ACC112 (cell line): ENCODE measurements at regions not wholly inside any gene's neighbourhood (a gene's known extent, or its start where the extent isn't known, plus 50 kb on each side); places are given as distances from the start of the nearest gene placed in this dataset.
A peak's percentile ranks its signal among the peaks of the same experiment; 100 is the strongest.

ENCODE experiments used
- H2AFZ ChIP-seq: fragments of 200-600 bp; sonication (generic); one replicate; pipeline ENCODE4 v1.6.0; 2017; ENCODE audit warnings: antibody characterized with exemption, low read length; ENCODE audit not compliant: unreplicated experiment
- H3K27ac ChIP-seq: fragments of 200-600 bp; sonication (generic); 2 replicates; pipeline ENCODE4 v1.5.1; 2014; ENCODE audit warnings: low read depth, mild to moderate bottlenecking, antibody characterized with exemption, low read length, moderate library complexity
- H3K27me3 ChIP-seq: fragments of 200-600 bp; sonication (generic); 2 replicates; pipeline ENCODE4 v1.6.1; 2014; ENCODE audit warnings: mild to moderate bottlenecking, antibody characterized with exemption, low read length, moderate library complexity, mixed read lengths; ENCODE audit not compliant: insufficient read depth
- H3K36me3 ChIP-seq: fragments of 200-600 bp; sonication (generic); 2 replicates; pipeline ENCODE4 v1.6.1; 2016; ENCODE audit warnings: mild to moderate bottlenecking, antibody characterized with exemption, low read length, moderate library complexity, mixed read lengths; ENCODE audit not compliant: insufficient read depth
- H3K4me1 ChIP-seq: fragments of 200-600 bp; sonication (generic); one replicate; pipeline ENCODE4 v1.6.1; 2016; ENCODE audit warnings: low read length, mixed read lengths; ENCODE audit not compliant: insufficient read depth, unreplicated experiment, control insufficient read depth
- H3K4me3 ChIP-seq: fragments of 200-600 bp; sonication (generic); 2 replicates; pipeline ENCODE4 v1.5.1; 2014; ENCODE audit warnings: mild to moderate bottlenecking, low read depth, low read length
- H3K79me2 ChIP-seq: fragments of 200-600 bp; sonication (generic); one replicate; pipeline ENCODE4 v1.6.0; 2016; ENCODE audit warnings: low read length; ENCODE audit not compliant: control insufficient read depth, unreplicated experiment, insufficient read depth

DNA sequence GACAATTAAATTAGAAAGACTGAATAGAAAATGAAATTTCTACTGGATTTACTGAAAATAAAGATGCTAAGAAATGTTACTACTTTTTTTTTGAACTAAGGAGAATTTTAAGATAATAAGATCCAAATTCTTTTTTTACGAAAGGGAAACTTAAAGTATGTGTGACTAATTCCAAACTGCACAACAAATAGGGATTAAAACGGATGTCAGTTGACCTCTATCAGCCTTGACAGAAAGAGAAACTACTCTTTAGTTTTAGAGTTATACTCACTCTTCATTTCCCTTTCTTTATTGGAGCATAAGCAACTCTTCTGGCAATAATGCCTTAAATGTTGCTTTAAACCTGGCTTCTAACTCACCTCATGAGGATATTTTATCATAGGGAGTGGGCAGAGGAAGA, 273.8 kb downstream of the SLITRK6 start:
- H3K36me3 ChIP-seq: no peaks in the 10 kb centered on the region
- no peaks in the 10 kb centered on the region for H3K79me2 ChIP-seq
- peak overlapping the region; percentile 18; the same call in 1 of the 2 replicates for H3K27ac ChIP-seq
- peak overlapping the region; percentile 64 for H2AFZ ChIP-seq
- peaks cover 14% of the 10 kb centered on the region for H3K4me1 ChIP-seq
- peak overlapping the region; percentile 67 for H3K4me3 ChIP-seq
- H3K27me3 ChIP-seq: no peaks in the 10 kb centered on the region

DNA sequence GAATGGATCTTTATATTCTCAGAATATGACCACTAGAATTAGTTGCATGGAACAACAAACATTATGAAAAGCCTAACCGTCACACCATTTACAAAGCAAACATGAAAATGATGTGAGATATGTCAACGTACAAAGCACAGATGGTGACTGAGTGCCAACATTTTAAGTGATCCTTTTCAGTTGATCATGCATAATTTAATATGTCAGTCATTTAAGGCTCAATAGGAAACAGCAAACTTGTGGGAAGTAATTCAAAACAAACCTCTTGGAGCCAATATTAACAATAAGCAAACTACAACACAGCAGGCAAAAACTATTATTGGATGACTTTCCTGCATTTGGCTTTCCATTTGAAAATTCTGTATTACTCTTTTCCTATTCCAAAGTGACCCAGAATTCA, 277.6 kb downstream of the SLITRK6 start:
- Histone ChIP-seq H3K4me3 (no peak overlapping the region), H3K79me2 (no peaks in the 10 kb centered on the region), H2AFZ (no peak overlapping the region), H3K4me1 (peaks cover 4% of the 10 kb centered on the region), H3K27ac (no peak overlapping the region), H3K27me3 (no peaks in the 10 kb centered on the region), H3K36me3 (no peaks in the 10 kb centered on the region)

DNA sequence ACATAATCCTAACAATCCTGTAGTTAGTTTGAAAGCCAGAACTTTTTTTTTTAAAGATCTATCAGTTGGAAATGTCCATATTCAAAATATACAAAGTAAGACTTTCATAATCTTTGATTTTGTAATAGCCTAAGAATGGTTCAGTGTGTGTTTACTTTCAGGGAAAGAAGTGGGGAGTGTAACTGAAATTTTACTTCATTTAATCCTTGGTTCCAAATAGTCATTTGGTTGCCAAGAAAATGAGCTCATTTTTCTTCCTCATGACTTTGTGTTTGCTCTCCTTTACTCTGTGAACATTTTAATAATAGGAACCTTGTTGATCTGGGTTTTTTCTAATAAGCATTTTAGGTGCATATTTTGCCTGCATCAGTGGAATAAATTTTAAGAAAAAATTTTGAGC, 278.8 kb downstream of the SLITRK6 start:
- no peaks in the 10 kb centered on the region for H3K36me3 ChIP-seq
- no peak overlapping the region for H3K4me3 ChIP-seq
- peaks cover 4% of the 10 kb centered on the region for H3K4me1 ChIP-seq
- H3K79me2 ChIP-seq: no peaks in the 10 kb centered on the region
- H2AFZ ChIP-seq: no peak overlapping the region
- H3K27me3 ChIP-seq: no peaks in the 10 kb centered on the region
- H3K27ac ChIP-seq: no peak overlapping the region

DNA sequence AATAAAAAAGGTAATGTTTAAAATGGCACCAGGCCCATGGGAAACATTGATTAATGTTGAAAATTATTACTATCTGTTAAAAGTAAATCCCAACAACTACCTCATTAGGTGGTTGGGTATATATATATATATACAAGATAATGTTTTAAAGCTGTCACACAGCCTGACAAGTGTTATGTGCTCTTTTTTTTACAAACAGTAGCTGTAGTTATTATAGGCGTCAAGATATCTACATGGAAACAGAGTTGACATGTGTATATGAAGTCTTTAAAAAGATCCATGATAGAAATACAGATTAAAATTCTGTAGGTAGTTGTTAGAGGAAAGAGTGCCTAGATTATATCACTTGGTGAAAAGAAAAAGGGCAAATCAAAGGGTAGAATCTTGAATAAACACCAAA, 279.9 kb downstream of the SLITRK6 start:
- Histone ChIP-seq H2AFZ (no peak overlapping the region), H3K79me2 (no peaks in the 10 kb centered on the region), H3K4me3 (no peak overlapping the region), H3K36me3 (no peaks in the 10 kb centered on the region), H3K4me1 (no peaks in the 10 kb centered on the region), H3K27ac (no peak overlapping the region), H3K27me3 (no peaks in the 10 kb centered on the region)

DNA sequence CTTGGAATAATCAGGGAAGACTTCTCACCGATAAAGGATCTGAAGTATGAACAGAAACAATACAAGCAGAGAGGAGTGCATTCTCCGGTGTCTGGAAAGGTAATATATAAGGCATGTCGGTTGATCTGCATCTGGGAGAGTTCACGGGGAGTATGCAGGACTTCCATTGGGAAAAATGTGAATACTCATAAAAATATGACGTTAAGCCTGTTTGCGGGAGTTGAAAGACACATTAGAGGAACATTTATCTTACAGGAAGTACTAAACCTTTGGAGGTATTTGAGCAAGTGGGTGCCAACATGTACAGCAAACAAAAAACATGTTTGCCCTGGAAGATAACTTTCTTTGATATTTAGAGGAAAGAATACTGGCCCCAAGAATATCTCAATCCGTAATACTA, 286.8 kb downstream of the SLITRK6 start:
- H3K27me3 ChIP-seq: no peaks in the 10 kb centered on the region
- no peak overlapping the region for H3K4me3 ChIP-seq
- peaks cover 9% of the 10 kb centered on the region for H3K4me1 ChIP-seq
- H2AFZ ChIP-seq: no peak overlapping the region
- no peak overlapping the region for H3K27ac ChIP-seq
- H3K79me2 ChIP-seq: no peaks in the 10 kb centered on the region
- H3K36me3 ChIP-seq: no peaks in the 10 kb centered on the region

DNA sequence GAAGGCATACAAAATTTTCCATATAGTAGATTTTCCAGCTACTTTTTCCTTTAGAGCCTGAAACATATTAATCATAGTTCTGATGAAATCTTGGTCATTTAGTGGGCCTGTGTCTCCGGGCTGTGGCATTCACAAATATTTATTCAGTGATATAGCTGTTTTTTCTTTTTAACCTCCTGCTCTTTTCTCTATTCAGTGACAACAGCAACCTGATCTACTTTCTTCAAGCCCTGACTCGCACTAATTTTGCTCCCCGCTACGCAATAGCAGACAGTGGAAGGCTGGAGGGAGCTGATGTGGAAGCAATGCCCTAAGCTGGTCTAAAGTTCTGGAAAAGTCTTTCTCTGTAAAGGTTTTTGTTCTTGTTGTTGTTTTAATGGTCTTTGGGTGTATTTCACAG, 289.7 kb downstream of the SLITRK6 start:
- Histone ChIP-seq H3K79me2 (no peaks in the 10 kb centered on the region), H3K4me1 (peaks cover 9% of the 10 kb centered on the region), H3K36me3 (no peaks in the 10 kb centered on the region), H2AFZ (peak overlapping the region; percentile 60), H3K27ac (no peak overlapping the region), H3K4me3 (0 out of 2 replicates have a peak overlapping the region, but pooled peaks have one; percentile 33), H3K27me3 (no peaks in the 10 kb centered on the region)

DNA sequence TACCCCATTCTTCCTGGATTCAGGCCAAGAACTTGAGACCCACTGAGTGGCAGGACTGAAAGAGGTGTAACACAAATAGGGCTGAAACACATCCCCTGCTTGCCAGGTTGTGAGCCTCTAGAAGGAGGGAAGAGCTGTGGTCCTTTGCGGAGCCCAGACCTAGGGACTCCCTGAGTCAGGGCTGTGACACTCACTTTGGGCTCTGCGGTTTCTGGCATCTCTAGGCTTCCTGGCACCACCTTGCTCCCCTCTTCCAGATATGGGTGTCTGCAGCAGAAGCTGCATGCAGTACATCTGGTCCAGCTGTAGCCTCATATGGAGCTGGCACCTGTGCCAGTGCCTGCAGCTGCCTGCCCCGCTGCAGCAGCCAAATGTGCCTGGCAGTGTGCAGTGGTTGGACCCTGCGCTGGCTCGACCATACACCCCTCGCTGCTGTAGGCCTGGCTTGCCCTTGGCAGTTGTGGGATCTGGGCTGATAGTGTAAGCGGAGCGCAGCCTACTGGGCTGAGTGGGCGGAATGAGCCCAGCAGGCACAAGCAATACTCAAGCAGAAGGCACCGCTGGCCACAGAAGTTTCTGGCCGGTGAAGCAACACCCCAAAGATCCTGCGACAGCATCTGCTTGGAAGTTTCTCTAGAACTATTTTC, 290.4 kb downstream of the SLITRK6 start:
- Histone ChIP-seq H3K36me3 (no peaks in the 10 kb centered on the region), H2AFZ (no peak overlapping the region), H3K79me2 (no peaks in the 10 kb centered on the region), H3K27ac (no peak overlapping the region), H3K4me1 (peaks cover 9% of the 10 kb centered on the region), H3K4me3 (no peak overlapping the region), H3K27me3 (no peaks in the 10 kb centered on the region)

DNA sequence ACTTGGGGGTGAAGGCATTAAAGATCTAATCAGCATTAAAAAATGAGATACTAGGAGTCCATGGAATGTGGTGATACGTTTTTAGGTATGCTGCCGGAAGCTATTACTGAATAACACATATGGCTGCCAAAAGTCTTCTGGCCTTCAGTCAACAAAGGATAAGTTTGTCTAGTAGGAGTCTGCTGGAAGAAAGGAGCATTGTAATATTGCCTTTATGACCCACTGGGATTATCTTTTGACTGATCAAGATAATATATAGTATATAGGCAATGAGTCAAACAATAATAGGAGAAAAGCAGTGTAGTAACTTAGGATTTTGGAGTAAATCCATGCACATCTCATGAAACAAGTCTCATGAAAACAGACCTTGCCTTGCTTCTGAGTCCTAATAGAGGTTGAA, 295.4 kb downstream of the SLITRK6 start:
- H3K27me3 ChIP-seq: no peaks in the 10 kb centered on the region
- no peaks in the 10 kb centered on the region for H3K4me1 ChIP-seq
- no peak overlapping the region for H3K4me3 ChIP-seq
- no peaks in the 10 kb centered on the region for H3K79me2 ChIP-seq
- no peak overlapping the region for H3K27ac ChIP-seq
- H3K36me3 ChIP-seq: no peaks in the 10 kb centered on the region
- H2AFZ ChIP-seq: no peak overlapping the region

DNA sequence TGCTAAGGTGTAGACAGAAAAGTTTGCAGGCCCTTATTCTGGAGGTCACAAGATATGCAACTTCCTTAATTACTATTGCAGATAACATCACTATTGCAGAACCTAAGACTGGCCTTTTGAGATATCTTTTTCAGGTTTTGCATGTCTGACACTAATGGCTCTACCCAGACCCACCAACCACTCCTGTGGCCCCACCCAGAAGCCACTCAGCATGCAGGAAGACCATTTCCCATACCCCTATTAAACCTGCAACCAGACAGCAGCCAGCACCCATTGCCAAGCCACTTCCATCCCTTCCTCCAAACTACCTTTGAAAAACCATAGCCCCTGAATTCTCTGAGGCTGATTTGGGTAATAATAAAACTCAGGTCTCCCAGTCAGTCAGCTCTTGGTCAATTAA, 297.6 kb downstream of the SLITRK6 start:
- Histone ChIP-seq H2AFZ (no peak overlapping the region), H3K79me2 (no peaks in the 10 kb centered on the region), H3K27ac (no peak overlapping the region), H3K4me3 (no peak overlapping the region), H3K4me1 (peaks cover 5% of the 10 kb centered on the region), H3K36me3 (no peaks in the 10 kb centered on the region), H3K27me3 (no peaks in the 10 kb centered on the region)

DNA sequence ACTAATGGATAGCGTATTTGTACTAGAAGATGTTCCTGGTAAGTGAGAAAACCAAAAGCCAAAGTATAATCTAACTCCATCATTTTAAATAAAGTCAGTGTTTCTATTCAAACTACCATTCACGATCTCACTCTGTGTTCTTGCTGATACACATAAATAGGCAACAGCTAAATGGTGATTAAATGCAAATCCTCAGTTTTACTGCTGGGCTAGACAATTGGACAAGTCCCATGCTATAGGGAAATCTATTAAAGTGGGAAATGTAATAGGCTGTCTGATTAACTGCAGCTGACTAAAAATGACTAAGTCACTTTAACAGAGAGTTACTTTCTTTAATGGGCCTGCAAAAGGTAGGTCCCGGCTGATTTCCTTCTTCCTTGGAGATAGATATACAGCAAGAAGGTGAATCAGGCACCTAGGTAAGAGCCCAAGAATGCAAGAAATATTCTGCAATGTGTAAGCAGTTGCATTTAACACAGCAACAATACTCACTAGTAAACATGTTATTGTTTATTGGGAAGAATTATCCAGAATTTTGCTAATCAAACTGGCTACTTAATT, 298.4 kb downstream of the SLITRK6 start:
- Histone ChIP-seq H3K4me1 (peaks cover 5% of the 10 kb centered on the region), H3K79me2 (no peaks in the 10 kb centered on the region), H3K27me3 (no peaks in the 10 kb centered on the region), H2AFZ (no peak overlapping the region), H3K27ac (no peak overlapping the region), H3K36me3 (no peaks in the 10 kb centered on the region), H3K4me3 (no peak overlapping the region)

DNA sequence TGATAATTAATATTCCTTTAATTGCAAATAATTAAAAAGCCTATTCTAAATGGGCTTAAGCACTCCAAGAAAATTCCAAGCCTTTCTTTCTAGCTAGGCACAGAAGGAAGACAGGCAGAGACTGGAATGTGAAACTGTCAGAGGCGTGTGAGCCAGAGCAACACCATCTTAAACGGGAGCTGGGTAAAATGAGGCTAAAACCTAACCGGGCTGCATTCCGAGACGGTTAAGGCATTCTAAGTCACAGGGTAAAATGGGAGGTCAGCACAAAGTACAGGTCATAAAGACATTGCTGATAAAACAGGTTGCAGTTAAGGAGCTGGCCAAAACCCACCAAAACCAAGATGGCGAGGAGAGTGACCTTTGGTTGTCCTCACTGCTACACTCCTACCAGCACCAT, 300.4 kb downstream of the SLITRK6 start:
- Histone ChIP-seq H3K27ac (no peak overlapping the region), H3K4me1 (peaks cover 5% of the 10 kb centered on the region), H2AFZ (no peak overlapping the region), H3K4me3 (no peak overlapping the region), H3K36me3 (no peaks in the 10 kb centered on the region), H3K27me3 (no peaks in the 10 kb centered on the region), H3K79me2 (no peaks in the 10 kb centered on the region)
